ENCODE measurements at regions not wholly inside any gene's neighbourhood (a gene's known extent, or its start where the extent isn't known, plus 50 kb on each side); places are given as distances from the start of the nearest gene placed in this dataset.

DNA sequence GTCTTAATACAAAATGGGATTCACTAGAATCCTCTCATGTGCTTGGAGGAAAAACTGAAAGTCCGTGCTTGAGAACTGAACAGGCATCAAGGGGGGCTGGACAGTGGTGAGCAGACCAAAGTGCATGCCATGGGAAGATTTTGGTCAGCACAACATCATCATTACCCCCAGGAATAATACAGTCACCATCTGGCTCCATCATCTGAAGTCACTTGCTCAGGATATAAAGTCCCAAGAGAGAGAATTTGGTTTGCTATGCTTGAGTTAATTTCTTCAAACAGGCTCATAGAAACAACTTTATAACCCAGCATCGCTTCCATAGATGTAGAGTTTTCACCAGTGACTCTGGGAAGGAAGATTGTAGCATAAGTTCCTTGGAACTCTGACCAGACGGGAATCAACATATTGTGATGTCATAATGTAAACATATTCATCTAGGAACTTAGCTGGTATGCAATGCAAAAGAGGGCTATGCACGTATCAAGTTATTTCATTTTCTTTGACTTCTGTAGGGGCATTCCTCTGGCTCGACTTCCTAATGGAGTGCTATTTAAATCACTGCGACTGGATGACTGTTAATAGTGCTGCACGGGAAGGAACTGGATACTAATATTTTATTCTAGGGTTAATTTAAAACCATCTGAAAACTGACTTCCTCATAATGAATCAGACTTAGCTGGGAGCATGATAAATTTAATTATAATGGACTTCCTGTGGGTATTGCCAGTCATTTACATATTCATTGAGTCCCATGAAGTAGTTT, 145.2 kb downstream of the MTRR start:
- TF ChIP-seq, protein P1, sequence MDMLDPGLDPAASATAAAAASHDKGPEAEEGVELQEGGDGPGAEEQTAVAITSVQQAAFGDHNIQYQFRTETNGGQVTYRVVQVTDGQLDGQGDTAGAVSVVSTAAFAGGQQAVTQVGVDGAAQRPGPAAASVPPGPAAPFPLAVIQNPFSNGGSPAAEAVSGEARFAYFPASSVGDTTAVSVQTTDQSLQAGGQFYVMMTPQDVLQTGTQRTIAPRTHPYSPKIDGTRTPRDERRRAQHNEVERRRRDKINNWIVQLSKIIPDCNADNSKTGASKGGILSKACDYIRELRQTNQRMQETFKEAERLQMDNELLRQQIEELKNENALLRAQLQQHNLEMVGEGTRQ (IDR thresholded peaks at IDR 0.05; ENCODE audit: borderline replicate concordance, low read depth, low read length): no peak
- no peak for TF ChIP-seq SIN3A (IDR thresholded peaks at IDR 0.05; ENCODE audit: borderline replicate concordance, low read depth, low read length)
- TF ChIP-seq EZH2phosphoT487 (IDR thresholded peaks at IDR 0.05; ENCODE audit: borderline replicate concordance, low read depth): no peak
- TF ChIP-seq, protein P2, sequence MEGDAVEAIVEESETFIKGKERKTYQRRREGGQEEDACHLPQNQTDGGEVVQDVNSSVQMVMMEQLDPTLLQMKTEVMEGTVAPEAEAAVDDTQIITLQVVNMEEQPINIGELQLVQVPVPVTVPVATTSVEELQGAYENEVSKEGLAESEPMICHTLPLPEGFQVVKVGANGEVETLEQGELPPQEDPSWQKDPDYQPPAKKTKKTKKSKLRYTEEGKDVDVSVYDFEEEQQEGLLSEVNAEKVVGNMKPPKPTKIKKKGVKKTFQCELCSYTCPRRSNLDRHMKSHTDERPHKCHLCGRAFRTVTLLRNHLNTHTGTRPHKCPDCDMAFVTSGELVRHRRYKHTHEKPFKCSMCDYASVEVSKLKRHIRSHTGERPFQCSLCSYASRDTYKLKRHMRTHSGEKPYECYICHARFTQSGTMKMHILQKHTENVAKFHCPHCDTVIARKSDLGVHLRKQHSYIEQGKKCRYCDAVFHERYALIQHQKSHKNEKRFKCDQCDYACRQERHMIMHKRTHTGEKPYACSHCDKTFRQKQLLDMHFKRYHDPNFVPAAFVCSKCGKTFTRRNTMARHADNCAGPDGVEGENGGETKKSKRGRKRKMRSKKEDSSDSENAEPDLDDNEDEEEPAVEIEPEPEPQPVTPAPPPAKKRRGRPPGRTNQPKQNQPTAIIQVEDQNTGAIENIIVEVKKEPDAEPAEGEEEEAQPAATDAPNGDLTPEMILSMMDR (IDR thresholded peaks at IDR 0.05): no peak
- TF ChIP-seq, protein P3, sequence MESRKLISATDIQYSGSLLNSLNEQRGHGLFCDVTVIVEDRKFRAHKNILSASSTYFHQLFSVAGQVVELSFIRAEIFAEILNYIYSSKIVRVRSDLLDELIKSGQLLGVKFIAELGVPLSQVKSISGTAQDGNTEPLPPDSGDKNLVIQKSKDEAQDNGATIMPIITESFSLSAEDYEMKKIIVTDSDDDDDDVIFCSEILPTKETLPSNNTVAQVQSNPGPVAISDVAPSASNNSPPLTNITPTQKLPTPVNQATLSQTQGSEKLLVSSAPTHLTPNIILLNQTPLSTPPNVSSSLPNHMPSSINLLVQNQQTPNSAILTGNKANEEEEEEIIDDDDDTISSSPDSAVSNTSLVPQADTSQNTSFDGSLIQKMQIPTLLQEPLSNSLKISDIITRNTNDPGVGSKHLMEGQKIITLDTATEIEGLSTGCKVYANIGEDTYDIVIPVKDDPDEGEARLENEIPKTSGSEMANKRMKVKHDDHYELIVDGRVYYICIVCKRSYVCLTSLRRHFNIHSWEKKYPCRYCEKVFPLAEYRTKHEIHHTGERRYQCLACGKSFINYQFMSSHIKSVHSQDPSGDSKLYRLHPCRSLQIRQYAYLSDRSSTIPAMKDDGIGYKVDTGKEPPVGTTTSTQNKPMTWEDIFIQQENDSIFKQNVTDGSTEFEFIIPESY (IDR thresholded peaks at IDR 0.05; ENCODE audit: borderline replicate concordance, low read depth): no peak
- no peak for TF ChIP-seq MXI1 (IDR thresholded peaks at IDR 0.05; ENCODE audit: low read depth, low read length)
- TF ChIP-seq RXRA (IDR thresholded peaks at IDR 0.05; ENCODE audit: borderline replicate concordance, low read depth): no peak

Measured in SK-N-SH (cell line).